DMS53 (cell line): ENCODE measurements at regions not wholly inside any gene's neighbourhood (a gene's known extent, or its start where the extent isn't known, plus 50 kb on each side); places are given as distances from the start of the nearest gene placed in this dataset.

Experiments used
- DNase-seq: peaks from one replicate; lab custom pipeline; 2025; lab: John Stamatoyannopoulos, UW

- DNase-seq: no peak
These were observed 619.0 kb downstream of the AJAP1 start for GRCh38 chr1:5273280-5274003.

DNA sequence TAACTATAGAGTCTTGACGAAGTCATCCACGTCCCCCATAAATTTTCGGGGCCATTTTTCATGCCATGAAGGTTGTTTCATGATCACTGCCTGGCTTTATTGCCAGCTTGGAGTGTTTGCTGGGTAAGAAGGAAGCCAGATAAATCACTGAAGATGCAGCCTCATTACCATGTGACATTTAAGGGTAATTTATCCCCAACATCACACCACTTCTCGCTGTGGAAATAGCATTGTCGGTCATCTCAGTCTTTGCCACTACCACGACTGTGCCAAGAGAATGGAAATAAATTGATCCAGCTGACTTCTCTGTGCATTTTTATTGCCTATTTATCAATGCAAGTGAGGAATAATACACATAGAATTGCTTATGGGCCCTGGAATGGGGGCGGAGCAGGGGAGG lies 617.9 kb downstream of the AJAP1 start:
- no peak for DNase-seq

DNA sequence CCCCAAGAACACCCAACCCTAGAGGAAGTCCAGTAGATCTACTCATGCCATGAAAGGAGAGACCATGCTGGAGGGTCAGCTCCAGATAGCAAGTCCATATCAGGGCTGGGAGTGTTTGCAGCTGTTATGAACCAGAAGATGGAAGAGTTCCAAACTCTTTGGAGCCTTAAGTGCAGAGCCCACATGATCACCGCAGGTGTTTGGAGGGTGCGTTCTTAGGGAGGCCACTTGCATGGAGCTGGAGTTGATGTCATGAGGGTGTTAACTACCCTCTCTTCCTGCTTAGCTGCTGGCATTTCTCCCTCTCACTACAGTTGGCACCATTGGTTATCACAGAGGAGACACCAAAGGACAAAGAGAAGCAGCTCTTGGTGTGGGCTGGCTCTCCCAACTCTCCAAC lies 616.9 kb downstream of the AJAP1 start:
- DNase-seq: no peak

- DNase-seq: no peak
These were observed 615.5 kb downstream of the AJAP1 start for GRCh38 chr1:5269901-5270300.

DNA sequence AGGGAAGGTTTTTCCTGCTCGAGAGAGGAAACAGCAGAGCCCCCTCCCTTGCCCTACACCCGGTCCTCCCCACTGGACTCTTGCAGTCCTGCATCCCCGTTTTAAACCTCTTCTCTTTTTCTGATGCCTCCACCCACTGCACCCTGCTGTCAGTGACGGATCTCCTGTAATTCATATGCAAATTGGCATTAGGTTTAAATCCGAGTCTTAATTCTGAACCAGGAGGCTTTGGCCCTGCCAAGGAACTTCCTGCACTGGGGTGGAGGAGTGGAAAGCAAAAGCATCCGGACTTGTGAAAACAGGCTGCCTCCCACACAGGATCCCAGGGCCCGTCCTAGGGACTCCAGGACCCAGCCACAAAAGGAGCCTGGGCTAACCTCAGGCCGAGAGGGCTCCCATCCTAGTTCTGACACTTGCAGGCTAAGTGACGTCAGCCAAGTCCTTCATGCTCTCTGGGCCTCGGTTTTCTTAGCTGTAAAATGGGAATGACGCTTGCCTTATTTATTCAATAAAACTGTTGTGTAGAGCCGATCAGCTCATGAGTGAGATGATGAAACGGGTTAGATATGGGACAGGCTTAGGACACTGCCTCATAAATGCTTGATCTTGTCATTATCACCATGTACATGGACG lies 613.3 kb downstream of the AJAP1 start:
- no peak for DNase-seq

DNA sequence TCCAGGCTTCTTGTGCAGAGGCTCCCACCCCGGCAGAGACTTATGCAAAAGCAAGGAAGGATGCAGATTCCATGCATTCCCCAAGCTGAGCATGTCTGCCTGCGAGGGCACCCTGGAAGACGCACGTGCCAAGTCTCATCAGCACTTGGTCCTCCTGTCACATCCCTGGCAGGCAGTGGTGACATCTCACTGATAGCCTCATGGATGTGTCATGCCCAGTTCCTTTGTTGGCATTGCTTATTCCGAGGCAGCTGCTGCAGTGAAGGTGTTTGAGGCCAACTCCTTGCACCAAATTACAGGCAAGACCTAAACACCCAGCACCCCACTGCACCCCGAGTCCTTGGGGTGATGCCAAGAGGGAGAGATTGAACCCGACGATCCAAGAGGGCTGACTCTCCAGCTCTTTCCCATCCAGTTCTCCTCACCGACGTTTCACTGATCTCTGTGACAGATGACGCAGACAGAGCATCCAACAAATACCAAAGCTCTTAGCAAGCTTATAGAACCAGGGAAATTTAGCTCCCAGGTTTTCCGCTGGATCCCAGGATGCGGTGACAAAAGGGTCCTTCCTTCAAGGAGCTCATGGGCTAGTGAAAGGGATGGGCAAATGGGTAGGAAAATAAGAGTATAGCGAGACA lies 611.1 kb downstream of the AJAP1 start:
- DNase-seq: no peak

DNA sequence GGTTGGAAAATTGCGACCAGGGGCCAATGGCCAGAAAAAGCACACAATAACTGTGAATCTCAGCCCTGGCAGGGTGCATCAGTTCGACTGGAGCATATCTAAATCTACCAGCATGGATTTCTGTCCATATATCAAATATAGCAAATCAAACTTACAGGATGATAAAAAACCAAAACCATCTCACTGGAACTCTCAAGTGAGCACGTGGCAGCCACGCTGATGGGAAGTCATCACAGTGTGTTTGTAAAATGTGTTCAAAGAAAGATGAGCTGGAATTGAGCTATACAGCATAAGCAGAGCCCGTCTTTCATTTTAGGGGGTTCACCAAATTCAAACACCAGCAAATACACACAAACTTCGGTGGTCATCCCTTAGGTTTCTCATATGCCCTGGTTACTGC lies 610.1 kb downstream of the AJAP1 start:
- DNase-seq: no peak

- DNase-seq: no peak
These were observed 602.4 kb downstream of the AJAP1 start for GRCh38 chr1:5256793-5257192.

DNA sequence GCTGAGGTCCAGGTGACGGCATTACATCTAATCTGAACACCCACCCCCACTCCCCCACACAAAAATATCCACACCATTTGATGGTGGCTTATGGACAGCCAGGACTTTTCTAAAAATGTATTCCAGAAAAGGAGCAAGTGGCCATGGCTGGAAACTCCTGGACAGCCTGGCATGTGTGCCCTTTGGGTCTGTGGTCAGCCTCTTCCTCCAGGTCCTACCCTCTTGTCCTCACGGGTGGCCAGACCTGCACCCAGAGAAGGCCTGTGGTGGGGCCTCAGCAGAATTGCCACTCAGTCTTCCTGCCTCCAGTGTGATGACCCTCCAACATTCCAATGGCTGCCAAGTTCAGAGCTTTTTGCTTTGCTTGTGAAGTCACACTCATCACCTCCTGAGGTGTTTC lies 600.6 kb downstream of the AJAP1 start:
- no peak for DNase-seq

DNA sequence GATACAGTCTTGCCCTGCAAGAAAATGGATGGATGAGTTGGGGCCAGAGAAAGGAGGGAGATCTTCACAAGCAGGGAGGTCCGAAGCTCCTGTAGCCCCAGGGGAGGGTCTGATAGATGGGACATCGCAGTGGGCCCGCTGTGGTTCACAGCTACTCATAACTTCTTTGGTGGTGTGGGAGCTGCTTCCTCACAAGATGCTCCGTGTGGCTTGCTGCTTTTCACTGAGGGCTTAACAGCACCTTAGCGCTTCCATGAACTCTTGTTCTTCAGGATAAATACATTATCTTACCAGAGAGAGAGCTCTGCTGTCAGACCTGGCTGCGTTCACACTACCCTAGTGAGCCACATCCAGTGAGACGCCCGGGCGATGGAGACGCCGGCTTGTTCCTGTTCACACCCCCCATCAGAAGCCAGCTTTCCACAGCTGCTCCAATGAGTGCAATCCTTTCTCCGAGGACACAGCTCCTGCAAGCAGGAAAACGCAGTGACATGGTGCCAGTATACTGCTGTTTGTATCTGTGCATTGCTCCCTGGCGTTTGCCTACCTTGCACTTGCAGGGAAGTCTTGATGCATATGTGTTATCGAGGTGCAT lies 599.8 kb downstream of the AJAP1 start:
- no peak for DNase-seq

DNA sequence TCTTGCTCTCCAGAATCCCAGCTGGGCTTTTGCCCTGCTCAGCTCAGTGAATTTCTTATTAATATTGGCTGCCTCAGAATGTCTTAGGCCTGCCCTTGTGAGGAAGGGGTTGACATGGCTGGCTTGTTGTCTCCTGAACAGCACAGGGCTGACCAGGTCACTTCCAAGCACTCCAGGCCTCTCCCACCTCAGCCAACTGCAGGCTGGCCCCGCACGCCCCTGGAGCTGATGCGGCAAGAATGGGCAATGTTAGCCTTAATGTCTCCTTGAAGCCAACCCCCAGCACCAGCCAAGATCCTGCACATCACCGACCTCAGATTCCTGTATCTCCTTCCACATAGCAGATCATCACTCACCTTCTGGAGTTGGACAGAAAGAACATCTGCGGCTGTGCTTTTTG lies 598.6 kb downstream of the AJAP1 start:
- no peak for DNase-seq

- no peak for DNase-seq
These were observed 595.9 kb downstream of the AJAP1 start for GRCh38 chr1:5250336-5250735.

- no peak for DNase-seq
These were observed 590.9 kb downstream of the AJAP1 start for GRCh38 chr1:5245348-5245747.

GRCh38 chr1:5244631-5245285 lies 590.3 kb downstream of the AJAP1 start:
- DNase-seq: no peak

- no peak for DNase-seq
These were observed 588.4 kb downstream of the AJAP1 start for GRCh38 chr1:5242850-5243249.

GRCh38 chr1:5239911-5240310 lies 585.5 kb downstream of the AJAP1 start:
- no peak for DNase-seq

GRCh38 chr1:5238351-5239130 lies 584.1 kb downstream of the AJAP1 start:
- no peak for DNase-seq

DNA sequence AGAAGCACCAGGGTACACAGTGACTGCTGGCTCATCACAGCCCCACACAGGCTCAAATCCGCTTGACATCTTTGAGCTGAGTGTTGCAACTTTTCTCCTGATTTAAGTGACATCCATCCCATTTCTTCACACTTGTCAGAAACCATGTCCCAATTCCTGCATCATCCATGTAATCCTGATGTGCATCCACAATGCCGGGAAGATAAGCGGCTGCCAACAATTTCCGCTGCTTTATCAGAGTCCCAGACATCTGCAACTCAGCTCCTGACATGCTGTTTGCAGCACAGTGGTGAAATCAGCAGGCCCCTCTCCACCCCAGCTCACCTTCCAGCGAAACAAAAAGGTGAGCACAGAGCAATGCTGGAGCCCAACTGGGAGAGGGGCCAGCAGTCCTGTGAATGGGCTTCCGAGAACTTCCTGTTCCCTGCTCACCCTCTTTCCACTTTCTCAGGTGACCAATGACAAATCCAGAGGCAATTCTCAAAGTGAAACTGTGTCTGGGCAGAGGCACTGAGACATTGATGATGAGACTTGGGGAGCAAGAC lies 581.0 kb downstream of the AJAP1 start:
- no peak for DNase-seq

DNA sequence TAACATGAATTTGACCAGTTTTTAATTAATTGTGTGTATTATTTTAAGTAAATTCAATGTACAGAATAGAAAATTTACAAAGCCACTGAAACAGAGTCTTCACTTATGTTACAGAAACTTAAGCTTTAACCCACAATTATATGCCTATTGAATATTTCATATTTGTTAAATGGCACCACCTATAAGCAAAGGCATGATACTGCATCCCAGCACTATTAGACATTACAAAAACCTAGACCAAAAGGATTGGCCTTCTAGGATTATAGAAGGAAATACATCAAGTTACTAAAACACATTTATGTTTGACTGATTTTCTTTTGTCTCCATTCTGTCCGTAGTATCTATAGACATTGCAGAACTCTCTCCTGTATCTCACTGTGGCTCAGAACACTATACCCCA lies 578.1 kb downstream of the AJAP1 start:
- DNase-seq: no peak

- DNase-seq: no peak
These were observed 577.3 kb downstream of the AJAP1 start for GRCh38 chr1:5231541-5232315.

DNA sequence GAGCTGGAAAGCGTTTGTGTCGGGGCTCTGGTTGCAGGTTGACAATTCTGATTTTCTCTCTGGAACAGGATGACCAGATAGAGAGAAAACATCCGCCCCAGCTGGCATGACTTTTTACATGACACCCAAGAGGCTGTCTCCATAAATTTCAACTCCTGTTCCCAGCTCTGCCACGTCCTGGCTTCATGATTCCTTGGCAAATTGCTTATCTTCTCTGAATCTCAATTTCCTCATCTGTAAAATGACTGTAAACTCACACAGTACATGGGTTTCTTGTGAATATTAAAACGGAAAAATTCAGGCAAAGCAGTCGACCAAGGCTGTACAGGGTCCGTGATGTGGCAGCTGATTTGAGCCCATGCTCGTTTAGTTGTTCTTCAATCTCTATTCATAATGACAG lies 572.7 kb downstream of the AJAP1 start:
- DNase-seq: no peak
